Fibroblast of peridontal ligament (primary cell): ENCODE measurements at regions not wholly inside any gene's neighbourhood (a gene's known extent, or its start where the extent isn't known, plus 50 kb on each side); places are given as distances from the start of the nearest gene placed in this dataset.
"Not testable (repeated sequence)": the region's sequence is repeated elsewhere in the genome, so short reads cannot be mapped to it uniquely, and the experiment has no call there.

Experiments
- DNase-seq: peaks from one replicate; pipeline ENCODE4 v3.0.0-alpha.2; 2010; ENCODE audit errors: extremely low read depth

DNA sequence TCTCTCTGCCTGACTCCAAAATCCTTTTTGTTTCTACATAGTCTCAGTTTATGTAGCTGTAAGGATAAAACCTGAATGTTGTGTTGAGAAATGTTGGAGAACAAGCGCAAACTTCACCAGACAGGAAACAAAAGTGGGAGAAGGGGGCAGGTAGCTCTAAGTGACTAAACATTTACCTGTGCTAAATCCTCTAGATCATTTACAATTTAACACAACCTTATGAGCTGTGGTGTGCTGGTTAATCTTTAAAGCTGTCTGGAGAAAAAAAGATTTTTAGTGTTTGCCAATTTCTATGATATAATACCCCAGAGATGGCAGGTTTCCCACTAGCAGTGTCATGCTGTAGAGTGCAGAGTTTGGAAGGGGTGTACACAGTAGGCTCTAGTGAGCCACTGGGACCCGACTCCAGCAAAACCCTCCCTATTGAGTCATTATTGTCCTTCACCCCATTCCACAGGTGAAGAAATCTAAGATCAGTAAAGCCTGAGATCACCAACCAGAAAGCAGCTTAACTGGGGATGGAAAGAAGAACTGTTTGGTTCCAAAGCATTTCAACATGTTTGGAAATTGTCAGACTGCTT lies 992.0 kb downstream of the DCDC2C start:
- no peak for DNase-seq

DNA sequence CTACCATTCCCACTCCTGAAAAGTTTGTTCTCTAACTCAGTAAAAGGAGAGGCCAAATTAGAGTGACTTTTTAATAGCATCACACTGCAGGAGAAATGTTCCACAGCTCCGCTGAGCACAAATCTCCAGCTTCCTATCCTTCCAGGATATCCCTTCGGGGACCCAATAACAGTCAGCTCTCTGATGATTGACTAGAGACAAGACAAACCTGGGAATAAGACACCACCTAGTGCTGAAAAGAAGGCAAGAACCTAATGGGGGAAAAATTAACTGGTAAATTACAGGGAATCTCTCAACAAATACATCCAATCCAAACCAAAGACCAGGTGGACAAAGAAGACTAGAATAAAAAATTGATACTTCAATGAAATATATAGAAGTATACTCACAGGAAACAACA lies 977.1 kb upstream of the SOX11 start:
- DNase-seq, result no peak

DNA sequence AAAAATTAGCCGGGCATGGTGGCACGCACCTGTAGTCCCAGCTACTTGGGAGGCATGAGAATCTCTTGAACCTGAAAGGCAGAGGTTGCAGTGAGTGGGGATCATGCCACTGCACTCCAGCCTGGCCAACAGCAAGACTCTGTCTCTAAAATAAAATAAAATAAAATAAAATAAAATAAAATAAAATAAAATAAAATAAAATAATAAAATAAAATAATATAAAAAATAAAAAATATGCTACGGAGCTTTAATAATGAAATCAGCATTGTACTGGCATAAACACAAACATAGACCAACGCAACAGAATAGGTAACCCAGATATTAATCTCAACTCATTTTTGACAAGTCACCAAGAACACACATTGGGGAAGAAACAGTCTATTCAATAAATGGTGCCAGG lies 973.4 kb upstream of the SOX11 start:
- DNase-seq, result no peak

DNA sequence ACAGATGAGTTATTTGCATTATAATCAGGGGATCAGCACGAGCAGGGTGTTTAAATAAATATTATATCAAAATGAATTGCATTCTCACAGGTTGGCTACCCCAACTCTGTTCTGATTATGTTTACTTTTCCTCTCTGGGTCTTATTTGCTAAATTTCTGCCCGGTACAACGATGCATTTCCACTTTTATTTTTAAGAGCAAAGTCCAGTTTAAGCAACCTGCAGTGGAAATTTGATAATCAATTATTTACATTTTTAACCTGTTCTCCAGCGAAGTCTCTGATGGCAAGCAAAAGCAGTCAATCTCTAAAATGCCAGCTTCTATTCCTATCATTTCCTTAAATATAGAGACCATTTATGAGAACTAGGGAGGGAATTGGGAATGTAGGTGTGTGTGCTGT lies 966.6 kb upstream of the SOX11 start:
- no peak for DNase-seq

- DNase-seq, result no peak
Observed at GRCh38 chr2:4732560-4732959, 959.6 kb upstream of the SOX11 start.

DNA sequence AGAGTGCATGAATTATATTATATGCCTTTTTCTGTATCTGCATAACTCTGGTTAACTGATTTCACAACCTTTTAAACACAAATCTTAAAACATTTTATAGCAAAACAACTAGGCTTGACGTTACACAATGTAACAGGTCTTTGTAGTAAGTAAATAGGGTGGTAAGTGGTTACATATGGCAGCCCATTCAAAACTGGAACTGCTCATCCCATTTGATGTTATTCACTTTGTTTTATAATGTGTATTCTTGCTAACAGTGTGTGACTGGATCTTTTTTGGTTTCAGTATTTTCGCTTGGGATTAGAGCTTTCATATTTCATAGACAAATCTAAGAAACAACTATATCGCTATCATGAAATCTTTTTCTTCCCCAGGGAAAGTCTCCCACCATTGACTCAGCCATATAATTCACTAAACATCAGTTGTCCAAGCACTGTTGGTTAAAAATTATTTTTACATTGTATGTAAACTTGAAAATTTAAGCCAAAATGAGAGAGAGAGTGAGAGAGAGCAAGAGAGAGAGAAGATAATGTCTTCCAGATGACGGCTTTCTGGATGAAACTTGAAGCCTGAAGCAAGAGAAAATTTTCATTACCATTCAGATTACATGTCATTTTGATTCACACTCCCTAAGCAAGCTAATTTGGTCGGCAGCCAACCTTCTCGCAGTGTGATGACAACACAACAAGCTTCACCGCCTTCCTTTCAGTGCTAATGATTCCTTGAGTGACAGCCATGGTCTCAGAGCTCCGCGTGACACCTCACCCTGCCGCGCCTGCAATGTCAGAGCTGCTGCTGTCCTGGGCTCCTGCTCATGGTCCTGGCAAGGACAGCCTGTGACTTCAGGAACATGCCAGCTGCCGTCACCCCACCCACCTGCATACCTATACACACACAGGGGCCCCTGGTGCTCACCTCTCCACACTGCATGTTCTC lies 946.9 kb upstream of the SOX11 start:
- DNase-seq, result no peak

- DNase-seq, result no peak
Observed at GRCh38 chr2:4753721-4754120, 938.5 kb upstream of the SOX11 start.

GRCh38 chr2:4762951-4763376 lies 929.2 kb upstream of the SOX11 start:
- DNase-seq, result no peak

DNA sequence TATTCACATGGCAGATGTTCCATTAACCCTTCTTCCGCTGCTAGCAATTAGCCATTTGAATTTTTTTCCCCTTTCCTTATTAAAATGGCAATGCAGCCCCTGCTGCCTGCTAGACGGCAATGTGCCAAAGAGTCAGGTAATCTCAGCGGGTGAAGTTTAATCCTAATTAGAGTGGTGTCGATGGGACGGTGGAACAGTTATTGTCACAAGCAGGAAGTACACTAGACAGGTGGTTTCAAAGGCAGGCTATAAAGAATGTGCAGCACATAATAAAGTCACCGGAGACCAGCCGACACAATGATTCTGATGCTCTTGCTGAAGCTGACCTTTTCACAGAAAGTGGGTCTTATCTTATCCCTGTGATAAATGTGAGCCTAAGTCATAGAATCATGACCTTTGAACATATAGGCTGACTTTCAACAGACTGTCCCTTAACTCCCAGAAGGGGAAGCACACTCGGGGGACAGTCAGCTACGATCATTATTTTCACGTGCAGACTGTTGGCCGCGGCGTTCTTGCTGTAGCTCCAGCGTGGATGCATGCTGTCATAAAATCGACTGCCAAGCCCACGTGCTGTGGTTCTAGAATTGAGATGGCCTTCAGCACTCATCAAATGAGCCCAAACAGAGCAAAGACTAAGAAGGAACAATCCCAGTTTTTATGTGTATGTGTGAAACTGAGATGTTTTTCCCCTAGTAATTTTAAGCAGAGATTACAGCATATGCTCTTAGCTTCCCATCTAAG lies 926.2 kb upstream of the SOX11 start:
- no peak for DNase-seq

GRCh38 chr2:4775668-4776067 lies 916.5 kb upstream of the SOX11 start:
- DNase-seq, result no peak

GRCh38 chr2:4780679-4781078 lies 911.5 kb upstream of the SOX11 start:
- no peak for DNase-seq

DNA sequence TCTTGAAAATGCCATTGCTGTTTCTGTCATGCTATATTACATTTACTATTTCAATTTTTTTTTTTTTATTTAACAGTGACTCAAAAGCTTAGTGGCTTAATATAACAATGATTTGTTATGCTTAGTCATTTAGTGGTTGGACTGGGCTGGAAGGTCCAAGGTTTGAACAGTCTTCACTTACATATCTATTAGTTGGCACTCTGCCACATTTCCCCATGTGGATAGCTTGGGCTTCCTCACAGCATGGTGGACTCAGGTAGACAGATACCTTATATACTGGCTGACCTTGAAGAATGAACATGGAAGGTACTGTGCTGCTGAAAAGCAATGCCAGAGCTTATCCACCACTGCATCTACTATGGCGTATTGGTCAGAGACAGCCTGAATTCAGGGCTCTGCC lies 909.5 kb upstream of the SOX11 start:
- DNase-seq, result no peak

GRCh38 chr2:4791488-4791887 lies 900.7 kb upstream of the SOX11 start:
- DNase-seq, result no peak

- DNase-seq, result no peak
Observed at GRCh38 chr2:4792126-4792525, 900.1 kb upstream of the SOX11 start.

DNA sequence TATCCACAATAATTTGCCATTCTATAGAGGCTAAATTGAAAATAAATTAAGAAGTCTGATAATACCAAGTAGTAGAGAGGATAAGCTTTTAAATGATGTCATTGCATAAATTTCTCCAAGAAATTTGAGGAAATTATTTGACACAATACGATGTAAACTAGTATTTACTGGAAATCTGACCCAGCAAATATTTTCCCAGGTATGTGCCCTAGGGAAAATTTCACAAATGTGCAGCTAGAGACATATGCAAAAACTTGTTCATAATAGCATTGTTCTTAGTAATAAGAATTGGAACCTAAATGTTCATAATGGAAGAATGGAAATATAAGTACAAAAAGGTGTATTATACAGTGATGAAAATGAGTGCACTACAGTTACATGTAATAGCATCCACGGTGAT lies 888.8 kb upstream of the SOX11 start:
- no peak for DNase-seq

DNA sequence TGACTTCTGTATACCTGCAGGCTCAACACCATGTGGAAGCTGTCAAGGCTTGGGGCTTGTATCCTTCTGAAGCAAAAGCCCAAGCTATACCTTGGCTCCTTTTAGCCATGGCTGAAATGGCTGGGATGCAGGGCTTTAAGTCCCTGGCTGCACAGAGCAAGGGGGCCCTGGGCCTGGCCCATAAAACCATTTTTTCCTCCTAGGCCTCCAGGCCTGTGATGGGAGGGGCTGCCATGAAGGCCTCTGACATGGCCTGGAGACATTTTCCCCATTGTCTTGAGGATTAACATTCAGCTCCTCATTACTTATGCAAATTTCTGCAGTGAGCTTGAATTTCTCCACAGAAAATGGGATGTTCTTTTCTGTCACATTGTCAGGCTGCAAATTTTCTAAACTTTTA lies 878.0 kb upstream of the SOX11 start:
- not testable (repeated sequence) for DNase-seq

- DNase-seq, result no peak
Observed at GRCh38 chr2:4827836-4828235, 864.3 kb upstream of the SOX11 start.

DNA sequence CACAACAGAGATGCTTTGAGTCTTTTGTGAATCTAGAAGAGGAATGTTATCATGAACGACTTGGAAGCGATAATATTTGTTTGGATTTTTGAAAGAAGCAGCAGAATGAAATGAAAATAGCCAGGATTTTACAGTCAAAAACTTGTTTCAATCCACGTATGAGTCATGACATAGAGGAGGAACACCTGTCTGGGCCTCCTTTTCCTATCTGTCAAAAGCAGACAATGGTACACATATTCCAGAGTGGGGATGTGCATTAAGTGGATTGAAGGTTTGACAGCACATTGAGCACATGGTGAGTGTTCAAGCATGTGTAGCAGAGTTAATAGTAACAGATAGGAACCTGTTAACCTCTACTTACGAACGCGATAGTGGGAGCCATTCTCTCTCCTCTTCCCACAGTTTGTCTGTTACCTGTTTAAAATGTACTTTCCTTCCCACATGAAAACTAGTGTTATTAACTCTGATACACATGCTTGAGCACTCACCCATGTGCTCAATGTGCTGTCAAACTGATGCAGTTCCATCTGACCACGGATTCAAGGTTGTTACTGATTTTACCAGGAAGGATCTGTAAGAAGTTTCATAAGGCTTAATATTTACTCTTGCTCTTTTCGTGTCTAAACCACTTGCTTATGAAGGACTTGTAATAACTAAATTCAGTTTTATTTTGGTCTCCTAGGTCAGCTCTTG lies 863.4 kb upstream of the SOX11 start:
- no peak for DNase-seq

DNA sequence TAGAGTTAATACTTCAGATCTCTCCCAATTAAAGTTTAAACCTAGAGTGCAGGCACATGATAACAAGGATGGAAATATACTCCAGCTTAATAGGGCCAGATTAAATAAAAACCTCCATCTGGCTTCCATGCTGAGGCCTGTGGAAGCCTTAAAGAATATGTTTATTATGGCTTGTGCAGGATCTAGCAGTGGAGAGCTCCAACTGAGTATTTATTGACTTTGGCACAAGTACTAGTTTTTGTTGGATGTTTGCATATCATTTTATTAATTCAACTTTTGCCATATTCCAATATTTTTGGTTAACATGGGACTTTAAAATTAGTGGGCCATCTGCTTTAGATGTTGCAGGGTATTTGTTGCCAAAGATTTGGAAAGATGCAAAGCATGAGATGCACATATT lies 860.4 kb upstream of the SOX11 start:
- DNase-seq, result no peak

- no peak for DNase-seq
Observed at GRCh38 chr2:4832642-4833041, 859.5 kb upstream of the SOX11 start.

DNA sequence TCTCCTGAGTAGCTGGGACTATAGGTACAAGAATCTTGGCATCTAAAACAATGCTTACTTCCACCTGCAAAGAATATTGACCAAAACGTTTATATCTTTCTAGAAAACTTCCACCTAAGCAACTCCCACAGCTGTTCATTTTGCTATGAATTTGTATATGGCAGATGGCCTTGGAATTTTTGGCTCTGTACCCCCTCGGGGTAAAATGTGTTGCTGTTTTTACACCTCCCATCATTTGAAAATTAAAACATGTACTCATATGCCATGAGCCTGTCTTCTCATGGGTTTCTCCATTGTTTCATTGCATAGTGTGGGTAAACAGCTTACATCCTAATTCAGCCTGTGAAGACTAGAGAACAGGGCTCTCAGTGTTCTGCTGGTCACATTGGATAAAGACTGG lies 853.6 kb upstream of the SOX11 start:
- no peak for DNase-seq

DNA sequence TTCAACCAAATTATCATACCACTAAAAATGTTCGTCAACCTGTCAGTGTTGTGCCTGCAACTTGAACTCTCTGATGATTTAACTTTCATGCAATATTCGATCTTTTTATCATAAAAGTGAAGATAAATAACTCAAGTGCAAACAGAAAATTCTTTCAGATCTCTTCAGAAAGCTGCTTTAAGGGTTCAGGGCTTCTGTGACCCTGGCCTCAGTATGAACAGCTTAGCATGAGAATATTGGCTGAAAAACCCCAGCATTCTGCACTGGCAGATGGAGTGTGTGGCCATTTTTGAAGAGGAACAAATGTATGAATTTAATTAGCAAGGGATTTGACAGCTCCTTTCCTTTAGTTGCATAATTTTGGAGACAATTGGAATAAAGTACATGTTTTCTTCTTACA lies 851.4 kb upstream of the SOX11 start:
- DNase-seq, result no peak
